ENCODE measurements at regions not wholly inside any gene's neighbourhood (a gene's known extent, or its start where the extent isn't known, plus 50 kb on each side); places are given as distances from the start of the nearest gene placed in this dataset.
A peak's percentile ranks its signal among the peaks of the same experiment; 100 is the strongest.

DNA sequence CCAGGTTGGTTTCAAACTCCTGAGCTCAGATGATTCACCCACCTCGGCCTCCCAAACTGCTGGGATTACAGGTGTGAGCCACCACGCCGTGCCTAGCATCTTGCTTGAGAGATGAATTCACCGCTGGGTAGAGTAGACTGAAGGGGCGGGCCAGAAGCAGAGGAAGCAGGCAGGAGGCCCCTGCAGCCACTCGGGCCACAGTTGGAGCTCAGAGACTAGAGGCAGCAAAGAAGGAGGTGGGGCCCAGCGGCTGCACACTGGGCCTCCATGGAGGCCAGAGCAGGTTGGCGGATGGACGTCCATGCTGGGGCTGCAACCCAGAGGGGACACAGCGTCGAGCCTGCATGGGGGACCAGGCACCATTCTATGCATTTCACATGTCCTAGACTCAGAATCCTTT, 88.4 kb upstream of the FGF3 start:
- Histone ChIP-seq H3K4me3 (ENCODE audit: low read length) (no peak overlapping the region), H3K9me3 (ENCODE audit: control insufficient read depth, insufficient read depth, low read length) (no peaks in the 10 kb centered on the region), H3K4me1 (ENCODE audit: control insufficient read depth, insufficient read depth, low read length) (no peaks in the 10 kb centered on the region), H3K27ac (ENCODE audit: low read length) (no peak overlapping the region), H3K36me3 (ENCODE audit: control insufficient read depth, insufficient read depth, low read length) (no peaks in the 10 kb centered on the region), H3K27me3 (ENCODE audit: control insufficient read depth, insufficient read depth, low read length) (no peaks in the 10 kb centered on the region)
- H3K27me3 Mint-ChIP-seq (ENCODE audit: low read depth in 2 of 2): peaks cover 0 to 12% of the 10 kb centered on the region in 2 donors
- no peaks in the 10 kb centered on the region for H3K36me3 Mint-ChIP-seq
- no peak overlapping the region for H3K4me3 Mint-ChIP-seq
- no peak for ATAC-seq
- H3K27ac Mint-ChIP-seq: no peak overlapping the region
- H3K9me3 Mint-ChIP-seq: no peaks in the 10 kb centered on the region
- 93% methylated on average over 11 of the region's 11 CpGs for WGBS (ENCODE audit: insufficient coverage)
- intact Hi-C loops (cut with micrococcal nuclease): no loop called here
- no peak for DNase-seq
- no peak for TF ChIP-seq CTCF (IDR thresholded peaks at IDR 0.05)
- no peaks in the 10 kb centered on the region for H3K4me1 Mint-ChIP-seq

GRCh38 chr11:69908511-69909220, 89.5 kb upstream of the FGF3 start:
- Mint-ChIP-seq H3K4me3 (no peak overlapping the region), H3K9me3 (no peaks in the 10 kb centered on the region), H3K27me3 (ENCODE audit: low read depth in 2 of 2) (peaks cover 0 to 12% of the 10 kb centered on the region in 2 donors), H3K27ac (no peak overlapping the region), H3K4me1 (no peaks in the 10 kb centered on the region), H3K36me3 (no peaks in the 10 kb centered on the region)
- no peak for ATAC-seq
- Histone ChIP-seq H3K9me3 (ENCODE audit: control insufficient read depth, insufficient read depth, low read length) (no peaks in the 10 kb centered on the region), H3K4me1 (ENCODE audit: control insufficient read depth, insufficient read depth, low read length) (no peaks in the 10 kb centered on the region), H3K27me3 (ENCODE audit: control insufficient read depth, insufficient read depth, low read length) (no peaks in the 10 kb centered on the region), H3K36me3 (ENCODE audit: control insufficient read depth, insufficient read depth, low read length) (no peaks in the 10 kb centered on the region), H3K4me3 (ENCODE audit: low read length) (no peak overlapping the region), H3K27ac (ENCODE audit: low read length) (no peak overlapping the region)
- intact Hi-C loops (cut with micrococcal nuclease): no loop called here
- WGBS (ENCODE audit: insufficient coverage): 76% methylated on average over 19 of the region's 19 CpGs
- no peak for TF ChIP-seq CTCF (IDR thresholded peaks at IDR 0.05)
- no peak for DNase-seq

- intact Hi-C loops (cut with micrococcal nuclease): loop anchor here (2.0 to 10.0 kb wide), 2 partner anchors 287 to 565 kb away; no protein-coding TSS in a partner anchor
- no peak overlapping the region for H3K27ac ChIP-seq (ENCODE audit: low read length)
- ATAC-seq (no peak), DNase-seq (peak in 1 of 2 donors; percentile 45)
- no peaks in the 10 kb centered on the region for H3K36me3 Mint-ChIP-seq
- H3K36me3 ChIP-seq (ENCODE audit: control insufficient read depth, insufficient read depth, low read length): no peaks in the 10 kb centered on the region
- H3K27me3 Mint-ChIP-seq (ENCODE audit: low read depth in 2 of 2): peaks cover 0 to 12% of the 10 kb centered on the region in 2 donors
- no peaks in the 10 kb centered on the region for H3K9me3 ChIP-seq (ENCODE audit: control insufficient read depth, insufficient read depth, low read length)
- no peak overlapping the region for H3K27ac Mint-ChIP-seq
- no peak overlapping the region for H3K4me3 ChIP-seq (ENCODE audit: low read length)
- H3K9me3 Mint-ChIP-seq: no peaks in the 10 kb centered on the region
- 43% methylated on average over 28 of the region's 28 CpGs for whole genome bisulfite sequencing (ENCODE audit: insufficient coverage)
- TF ChIP-seq CTCF (IDR thresholded peaks at IDR 0.05): peak; percentile 27
- no peaks in the 10 kb centered on the region for H3K4me1 Mint-ChIP-seq
- H3K4me1 ChIP-seq (ENCODE audit: control insufficient read depth, insufficient read depth, low read length): no peaks in the 10 kb centered on the region
- no peak overlapping the region for H3K4me3 Mint-ChIP-seq
- no peaks in the 10 kb centered on the region for H3K27me3 ChIP-seq (ENCODE audit: control insufficient read depth, insufficient read depth, low read length)
These were observed 90.6 kb upstream of the FGF3 start for GRCh38 chr11:69909561-69910518.

Data from natural killer cell (primary cell).